Mesothelial cell of epicardium (in vitro differentiated cells): ENCODE measurements at regions not wholly inside any gene's neighbourhood (a gene's known extent, or its start where the extent isn't known, plus 50 kb on each side); places are given as distances from the start of the nearest gene placed in this dataset.
A peak's percentile ranks its signal among the peaks of the same experiment; 100 is the strongest.

Experiments
- DNase-seq, 2 experiments: peaks; one replicate each; pipeline ENCODE4 v3.0.0; 2021; ENCODE audit warnings: low spot score in 2 of 2; ENCODE audit not compliant: unreplicated experiment in 2 of 2
- H3K27ac Mint-ChIP-seq: 2 replicates; pipeline ENCODE4 v1.8.0; 2021; ENCODE audit warnings: mixed read lengths
- H3K27me3 Mint-ChIP-seq: 2 replicates; pipeline ENCODE4 v1.8.0; 2021; ENCODE audit warnings: low read depth, mixed read lengths
- H3K36me3 Mint-ChIP-seq: 2 replicates; pipeline ENCODE4 v1.8.0; 2021; ENCODE audit warnings: mixed read lengths
- H3K4me1 Mint-ChIP-seq: 2 replicates; pipeline ENCODE4 v1.8.0; 2021; ENCODE audit warnings: mixed read lengths
- H3K4me3 Mint-ChIP-seq: 2 replicates; pipeline ENCODE4 v1.8.0; 2021; ENCODE audit warnings: mild to moderate bottlenecking, moderate library complexity, mixed read lengths
- H3K9me3 Mint-ChIP-seq: 2 replicates; pipeline ENCODE4 v1.8.0; 2021; ENCODE audit warnings: mixed read lengths
- TF ChIP-seq, protein P1 (sequence below): fragments of 200-600 bp; sonication (generic); IDR thresholded peaks from one replicate; pipeline ENCODE4 v1.5.0; 2021; ENCODE audit warnings: antibody characterized with exemption; ENCODE audit not compliant: unreplicated experiment

DNA sequence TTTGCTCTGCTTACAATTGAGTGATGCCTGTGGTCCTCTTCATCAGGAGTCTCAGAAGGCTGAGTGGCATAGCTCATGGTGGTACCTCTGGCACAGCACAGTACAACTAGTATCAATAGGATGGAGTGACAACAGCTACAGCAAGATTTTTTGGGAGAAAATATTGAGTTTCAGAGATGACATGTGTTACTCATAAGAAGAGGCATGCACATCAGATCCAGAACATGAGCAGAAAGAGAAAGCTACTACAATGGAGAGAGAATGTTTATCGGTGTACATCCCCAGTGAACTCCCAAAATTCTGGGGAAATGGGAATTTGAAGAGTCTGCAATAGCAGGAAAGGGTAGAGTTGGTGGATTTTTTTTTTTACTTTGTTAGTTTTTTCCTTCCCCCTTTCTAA lies 130.5 kb upstream of the MB21D2 start:
- peaks cover 3% of the 10 kb centered on the region for H3K27me3 Mint-ChIP-seq
- H3K27ac Mint-ChIP-seq = no peak overlapping the region
- TF ChIP-seq, protein P1, sequence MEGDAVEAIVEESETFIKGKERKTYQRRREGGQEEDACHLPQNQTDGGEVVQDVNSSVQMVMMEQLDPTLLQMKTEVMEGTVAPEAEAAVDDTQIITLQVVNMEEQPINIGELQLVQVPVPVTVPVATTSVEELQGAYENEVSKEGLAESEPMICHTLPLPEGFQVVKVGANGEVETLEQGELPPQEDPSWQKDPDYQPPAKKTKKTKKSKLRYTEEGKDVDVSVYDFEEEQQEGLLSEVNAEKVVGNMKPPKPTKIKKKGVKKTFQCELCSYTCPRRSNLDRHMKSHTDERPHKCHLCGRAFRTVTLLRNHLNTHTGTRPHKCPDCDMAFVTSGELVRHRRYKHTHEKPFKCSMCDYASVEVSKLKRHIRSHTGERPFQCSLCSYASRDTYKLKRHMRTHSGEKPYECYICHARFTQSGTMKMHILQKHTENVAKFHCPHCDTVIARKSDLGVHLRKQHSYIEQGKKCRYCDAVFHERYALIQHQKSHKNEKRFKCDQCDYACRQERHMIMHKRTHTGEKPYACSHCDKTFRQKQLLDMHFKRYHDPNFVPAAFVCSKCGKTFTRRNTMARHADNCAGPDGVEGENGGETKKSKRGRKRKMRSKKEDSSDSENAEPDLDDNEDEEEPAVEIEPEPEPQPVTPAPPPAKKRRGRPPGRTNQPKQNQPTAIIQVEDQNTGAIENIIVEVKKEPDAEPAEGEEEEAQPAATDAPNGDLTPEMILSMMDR = no peak
- no peaks in the 10 kb centered on the region for H3K9me3 Mint-ChIP-seq
- peaks cover 7% of the 10 kb centered on the region for H3K4me1 Mint-ChIP-seq
- no peak overlapping the region for H3K4me3 Mint-ChIP-seq
- DNase-seq = no peak
- H3K36me3 Mint-ChIP-seq = no peaks in the 10 kb centered on the region

DNA sequence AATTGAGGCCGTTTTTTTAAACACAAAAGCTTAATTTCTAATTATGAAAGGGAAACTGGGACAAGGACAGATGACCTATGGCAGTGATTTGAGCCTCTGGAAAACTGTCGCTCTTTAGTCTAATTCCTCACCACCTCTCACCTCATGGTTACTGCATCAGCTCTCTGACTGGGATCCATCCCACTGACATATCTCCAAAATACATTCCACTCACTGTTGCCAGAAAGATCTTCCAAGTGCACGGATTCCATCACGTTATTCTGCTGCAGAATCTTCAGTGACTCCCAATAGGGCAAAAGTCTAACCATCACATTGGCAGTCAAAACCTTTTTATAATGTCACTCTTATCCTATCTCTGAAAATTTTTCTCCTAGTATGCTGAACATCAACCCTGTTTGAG lies 132.3 kb upstream of the MB21D2 start:
- Mint-ChIP-seq H3K4me3 (no peak overlapping the region), H3K27me3 (peaks cover 3% of the 10 kb centered on the region), H3K27ac (no peak overlapping the region), H3K4me1 (peaks cover 7% of the 10 kb centered on the region), H3K9me3 (no peaks in the 10 kb centered on the region), H3K36me3 (no peaks in the 10 kb centered on the region)
- DNase-seq = no peak
- TF ChIP-seq, protein P1 = no peak

DNA sequence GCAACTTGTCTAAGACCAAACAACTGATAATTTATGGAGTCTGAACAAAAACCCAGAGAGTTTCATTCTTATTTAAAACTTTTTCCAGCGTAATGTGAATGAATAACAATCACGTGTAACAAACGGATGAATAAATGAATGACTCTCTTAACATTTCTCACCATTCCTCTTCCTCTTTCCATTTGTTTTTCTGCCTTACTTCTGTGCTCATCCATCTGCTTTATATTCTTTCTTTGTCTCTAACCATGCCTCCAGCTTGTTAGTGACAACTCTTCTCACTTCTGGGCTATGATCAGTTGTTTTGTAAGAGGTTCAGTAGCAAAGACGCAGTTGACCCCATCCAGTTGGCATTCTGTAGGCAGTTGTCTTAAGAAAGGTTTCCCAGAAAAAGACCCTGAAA lies 133.7 kb upstream of the MB21D2 start:
- Mint-ChIP-seq H3K4me1 (peaks cover 7% of the 10 kb centered on the region), H3K27me3 (peaks cover 3% of the 10 kb centered on the region), H3K36me3 (no peaks in the 10 kb centered on the region), H3K27ac (no peak overlapping the region), H3K4me3 (no peak overlapping the region), H3K9me3 (no peaks in the 10 kb centered on the region)
- TF ChIP-seq, protein P1 = no peak
- no peak for DNase-seq

DNA sequence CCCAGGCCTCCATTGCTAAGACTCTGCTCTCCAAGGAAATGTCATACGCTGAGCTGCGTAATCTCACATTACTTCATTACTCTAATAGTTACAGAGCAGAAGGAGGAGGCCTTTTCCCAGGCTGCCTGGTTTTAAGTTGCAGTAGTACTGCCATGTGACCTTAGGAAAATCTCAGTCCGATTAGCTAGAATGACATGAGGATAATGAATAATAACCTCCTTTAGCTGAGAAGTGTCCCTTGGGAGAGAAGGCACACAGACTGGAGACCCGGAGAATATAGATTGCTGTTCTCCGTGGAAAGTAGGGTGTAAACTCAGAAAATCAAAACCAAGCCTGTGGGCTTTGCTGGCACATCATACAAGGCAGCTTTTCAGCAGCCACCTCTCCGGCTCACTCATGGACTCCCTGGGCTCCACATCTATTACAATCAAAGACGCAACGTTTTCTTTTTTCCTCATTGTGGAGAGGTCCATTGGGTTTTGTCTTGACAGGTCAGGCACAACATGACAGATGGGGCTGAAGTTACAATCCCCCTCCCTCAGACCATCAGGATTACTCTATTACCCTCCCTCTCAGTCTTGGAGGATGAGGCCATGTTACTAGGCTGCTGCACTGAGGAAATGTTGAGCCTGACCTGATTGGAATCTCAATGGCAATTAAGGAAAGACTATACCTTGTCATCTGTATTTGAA lies 134.8 kb upstream of the MB21D2 start:
- Mint-ChIP-seq H3K4me1 (peaks cover 7% of the 10 kb centered on the region), H3K27ac (peak overlapping the region; percentile 84), H3K9me3 (no peaks in the 10 kb centered on the region), H3K27me3 (peaks cover 3% of the 10 kb centered on the region), H3K4me3 (no peak overlapping the region), H3K36me3 (no peaks in the 10 kb centered on the region)
- DNase-seq = no peak
- TF ChIP-seq, protein P1 = no peak

DNA sequence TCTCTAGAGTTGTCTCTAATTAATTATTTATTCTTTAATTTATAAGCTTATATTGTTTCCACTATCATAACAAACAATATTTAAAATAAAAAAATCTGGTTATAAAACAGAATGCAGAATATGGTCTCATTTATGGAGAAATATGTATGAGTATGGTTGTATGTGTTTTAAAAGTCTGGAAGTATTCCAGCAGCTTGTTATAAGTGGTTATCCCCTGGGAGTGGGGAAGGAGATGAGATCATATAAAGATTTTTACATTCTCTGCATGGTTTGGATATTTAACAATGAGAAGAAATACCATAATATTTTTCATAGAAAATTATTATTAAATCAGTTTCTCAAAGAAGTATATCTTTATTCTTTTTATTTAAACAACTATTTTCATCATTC lies 135.4 kb upstream of the MB21D2 start:
- no peak overlapping the region for H3K4me3 Mint-ChIP-seq
- H3K27me3 Mint-ChIP-seq = peaks cover 3% of the 10 kb centered on the region
- TF ChIP-seq, protein P1 = no peak
- no peak for DNase-seq
- H3K9me3 Mint-ChIP-seq = no peaks in the 10 kb centered on the region
- no peak overlapping the region for H3K27ac Mint-ChIP-seq
- H3K4me1 Mint-ChIP-seq = peaks cover 7% of the 10 kb centered on the region
- H3K36me3 Mint-ChIP-seq = no peaks in the 10 kb centered on the region

DNA sequence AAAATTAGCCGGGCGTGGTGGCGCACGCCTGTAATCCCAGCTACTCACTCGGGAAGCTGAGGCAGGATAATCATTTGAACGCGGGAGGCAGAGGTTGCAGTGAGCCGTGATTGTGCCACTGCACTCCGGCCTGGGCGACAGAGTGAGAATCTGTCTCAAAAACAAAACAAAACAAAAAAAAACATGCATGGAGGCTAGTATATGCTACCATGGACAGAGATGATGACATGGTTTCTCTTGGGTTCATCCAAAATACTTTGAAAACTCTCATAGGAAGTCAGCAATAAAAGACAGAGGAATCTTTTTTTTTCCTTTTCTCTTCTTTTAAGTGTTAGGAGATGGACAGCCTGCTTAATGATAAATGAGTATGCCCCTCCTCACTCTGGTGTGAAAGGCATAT lies 137.7 kb upstream of the MB21D2 start:
- Mint-ChIP-seq H3K4me3 (no peak overlapping the region), H3K27me3 (no peaks in the 10 kb centered on the region), H3K27ac (no peak overlapping the region), H3K4me1 (peaks cover 7% of the 10 kb centered on the region), H3K36me3 (no peaks in the 10 kb centered on the region), H3K9me3 (no peaks in the 10 kb centered on the region)
- DNase-seq = no peak
- TF ChIP-seq, protein P1 = no peak
